GM10248 (cell line): ENCODE measurements at regions not wholly inside any gene's neighbourhood (a gene's known extent, or its start where the extent isn't known, plus 50 kb on each side); places are given as distances from the start of the nearest gene placed in this dataset.

Source experiments
- CTCF ChIA-PET: fragments of 300-600 bp; sonication (Branson Sonifier 250); formaldehyde crosslinking; extraction: SDS; loops from one replicate; lab custom pipeline; 2021; ENCODE audit warnings: antibody characterized with exemption; lab: Yijun Ruan, JAX
- POLR2A ChIA-PET: fragments of 350-650 bp; sonication (Branson Sonifier 250); formaldehyde crosslinking; extraction: SDS; loops from one replicate; lab custom pipeline; 2020; ENCODE audit warnings: antibody characterized with exemption; lab: Yijun Ruan, JAX
- DNase-seq: peaks from one replicate; pipeline ENCODE4 v3.0.0; 2012; ENCODE audit errors: extremely low spot score
- CTCF ChIP-seq: IDR thresholded peaks from 2 replicates; pipeline ENCODE4 v1.5.1; 2012; ENCODE audit warnings: mild to moderate bottlenecking, low read depth; ENCODE audit errors: extremely low read depth, missing control alignments, control extremely low read depth

GRCh38 chr14:87797001-87797400 lies 196.0 kb downstream of the GALC start:
- CTCF ChIA-PET: interaction anchor here (2.6 kb wide), 1 partner anchor 8 kb away, joined by 17 read pairs; no protein-coding TSS in a partner anchor
- DNase-seq: no peak
- POLR2A ChIA-PET: no interaction called here
- no peak for TF ChIP-seq CTCF

- TF ChIP-seq CTCF: no peak
- CTCF ChIA-PET: interaction anchor here (0.7 to 2.6 kb wide), 5 partner anchors 11 to 110 kb away, joined by 3 to 17 read pairs (median 3); no protein-coding TSS in a partner anchor
- POLR2A ChIA-PET: no interaction called here
- DNase-seq: no peak
Measured at GRCh38 chr14:87794561-87794960, 198.4 kb downstream of the GALC start.

- no peak for TF ChIP-seq CTCF
- POLR2A ChIA-PET: no interaction called here
- CTCF ChIA-PET: interaction anchor here (0.8 to 1.2 kb wide), 2 partner anchors 19 kb away, joined by 3 to 4 read pairs; no protein-coding TSS in a partner anchor
- DNase-seq: no peak
Measured at GRCh38 chr14:87785897-87786296, 207.1 kb downstream of the GALC start.

- DNase-seq: no peak
- POLR2A ChIA-PET: no interaction called here
- no peak for TF ChIP-seq CTCF
- CTCF ChIA-PET: interaction anchor here (1.1 to 4.2 kb wide), 4 partner anchors 10 to 111 kb away, joined by 3 to 21 read pairs (median 4); no protein-coding TSS in a partner anchor
Measured at GRCh38 chr14:87784386-87784785, 208.6 kb downstream of the GALC start.

GRCh38 chr14:87783071-87783470 lies 209.9 kb downstream of the GALC start:
- ChIA-PET CTCF (interaction anchor here (0.9 to 4.2 kb wide), 6 partner anchors 8 to 112 kb away, joined by 3 to 21 read pairs (median 4); no protein-coding TSS in a partner anchor), POLR2A (no interaction called here)
- no peak for DNase-seq

GRCh38 chr14:87772854-87773253 lies 220.1 kb downstream of the GALC start:
- CTCF ChIA-PET: no interaction called here
- POLR2A ChIA-PET: no interaction called here
- DNase-seq: no peak
- TF ChIP-seq CTCF: no peak

More at GRCh38 chr14:87783071-87783470, 209.9 kb downstream of the GALC start:
- no peak for TF ChIP-seq CTCF
